Brain microvascular endothelial cell (primary cell): ENCODE measurements at regions not wholly inside any gene's neighbourhood (a gene's known extent, or its start where the extent isn't known, plus 50 kb on each side); places are given as distances from the start of the nearest gene placed in this dataset.

Source experiments
- DNase-seq: peaks from one replicate; pipeline ENCODE4 v3.0.0-alpha.2; 2020
- H3K27ac ChIP-seq: fragments of 250-450 bp; sonication (Bioruptor Pico); 2 replicates; pipeline ENCODE4 v1.5.1; 2020; ENCODE audit warnings: mild to moderate bottlenecking, moderate library complexity
- H3K27me3 ChIP-seq: fragments of 250-450 bp; sonication (Bioruptor Pico); replicated peaks from 2 replicates; pipeline ENCODE4 v1.5.1; 2020; ENCODE audit warnings: mild to moderate bottlenecking
- H3K36me3 ChIP-seq: fragments of 250-450 bp; sonication (Bioruptor Pico); replicated peaks from 2 replicates; pipeline ENCODE4 v1.5.1; 2020; ENCODE audit warnings: mild to moderate bottlenecking
- H3K4me3 ChIP-seq: 2 replicates; pipeline ENCODE4 v1.5.1; 2011; ENCODE audit warnings: low read depth, mild to moderate bottlenecking, control low read depth, low read length, moderate library complexity
- in situ Hi-C: cut with HindIII; loops from 2 replicates; pipeline ENCODE4 v1.10.0; 2017; ENCODE audit warnings: low sequenced_read_pairs, low pct_ligation_motif_present
- TF ChIP-seq, protein P1 (sequence below): IDR thresholded peaks from 2 replicates; pipeline ENCODE4 v1.5.1; 2011; ENCODE audit warnings: low read depth, mild to moderate bottlenecking, moderate library complexity, low read length, control low read depth, inconsistent platforms; ENCODE audit errors: missing control alignments

DNA sequence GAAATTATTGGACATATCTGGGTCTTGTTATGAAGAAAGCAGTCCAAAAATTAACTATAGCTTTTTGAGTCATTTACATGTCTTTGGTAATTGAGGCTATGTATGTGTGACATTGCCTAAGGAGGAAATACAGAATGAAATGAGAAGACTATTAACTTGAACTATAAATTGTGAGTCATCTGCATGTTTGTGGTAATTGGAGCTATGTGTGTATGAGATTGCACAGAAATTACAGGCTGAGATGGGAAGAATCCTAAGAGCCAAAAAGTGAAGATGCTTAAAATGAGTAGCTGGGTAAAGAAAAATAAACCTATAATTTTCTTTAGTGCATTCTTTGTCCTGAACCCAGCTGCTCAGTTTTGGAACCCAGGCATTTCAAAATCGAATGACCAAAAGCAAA is 747.6 kb upstream of the EDIL3 start:
- TF ChIP-seq, protein P1, sequence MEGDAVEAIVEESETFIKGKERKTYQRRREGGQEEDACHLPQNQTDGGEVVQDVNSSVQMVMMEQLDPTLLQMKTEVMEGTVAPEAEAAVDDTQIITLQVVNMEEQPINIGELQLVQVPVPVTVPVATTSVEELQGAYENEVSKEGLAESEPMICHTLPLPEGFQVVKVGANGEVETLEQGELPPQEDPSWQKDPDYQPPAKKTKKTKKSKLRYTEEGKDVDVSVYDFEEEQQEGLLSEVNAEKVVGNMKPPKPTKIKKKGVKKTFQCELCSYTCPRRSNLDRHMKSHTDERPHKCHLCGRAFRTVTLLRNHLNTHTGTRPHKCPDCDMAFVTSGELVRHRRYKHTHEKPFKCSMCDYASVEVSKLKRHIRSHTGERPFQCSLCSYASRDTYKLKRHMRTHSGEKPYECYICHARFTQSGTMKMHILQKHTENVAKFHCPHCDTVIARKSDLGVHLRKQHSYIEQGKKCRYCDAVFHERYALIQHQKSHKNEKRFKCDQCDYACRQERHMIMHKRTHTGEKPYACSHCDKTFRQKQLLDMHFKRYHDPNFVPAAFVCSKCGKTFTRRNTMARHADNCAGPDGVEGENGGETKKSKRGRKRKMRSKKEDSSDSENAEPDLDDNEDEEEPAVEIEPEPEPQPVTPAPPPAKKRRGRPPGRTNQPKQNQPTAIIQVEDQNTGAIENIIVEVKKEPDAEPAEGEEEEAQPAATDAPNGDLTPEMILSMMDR: no peak
- H3K27me3 ChIP-seq: no peaks in the 10 kb centered on the region
- H3K27ac ChIP-seq: no peak overlapping the region
- DNase-seq: no peak
- no peaks in the 10 kb centered on the region for H3K36me3 ChIP-seq
- no peak overlapping the region for H3K4me3 ChIP-seq
- in situ Hi-C loops: no loop called here

DNA sequence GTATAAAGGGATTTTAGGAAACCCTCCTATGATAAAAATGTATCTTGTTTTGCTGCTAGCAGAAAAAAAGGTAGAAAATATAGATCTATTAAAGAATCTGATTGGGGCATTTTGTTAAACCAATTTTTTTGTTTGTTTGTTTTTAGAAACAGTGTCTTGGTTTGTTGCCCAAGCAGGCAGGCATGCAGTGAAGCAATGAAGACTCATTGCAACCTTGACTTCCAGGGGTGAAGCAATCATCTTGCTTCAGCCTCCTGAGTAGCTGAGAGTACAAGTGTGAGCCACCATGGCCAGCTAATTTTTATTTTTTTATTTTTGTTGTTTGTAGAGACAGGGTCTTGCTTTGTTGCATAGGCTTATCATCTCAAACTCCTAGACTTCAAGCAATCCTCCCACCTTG is 755.8 kb upstream of the EDIL3 start:
- TF ChIP-seq, protein P1: no peak
- Histone ChIP-seq H3K36me3 (no peaks in the 10 kb centered on the region), H3K4me3 (no peak overlapping the region), H3K27me3 (no peaks in the 10 kb centered on the region), H3K27ac (no peak overlapping the region)
- in situ Hi-C loops: no loop called here
- DNase-seq: no peak

DNA sequence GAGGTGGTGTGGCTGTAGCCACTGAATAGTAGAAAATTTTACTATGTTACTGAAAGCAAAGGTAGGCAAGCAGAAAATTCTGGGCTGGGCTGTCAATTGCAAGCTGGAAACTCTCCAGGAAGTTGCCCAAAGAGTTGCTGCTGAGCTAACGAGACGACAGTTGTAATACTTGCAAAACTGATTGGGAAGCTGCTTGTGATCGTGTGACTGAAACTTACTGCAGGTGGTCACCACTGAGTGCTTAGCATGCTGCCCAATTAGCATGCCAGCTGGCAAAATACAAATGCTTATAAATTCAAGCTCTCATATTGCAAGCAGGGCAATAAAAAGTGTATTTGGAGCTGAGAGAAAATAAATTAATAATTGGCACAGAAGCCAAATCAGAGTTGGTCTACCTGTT is 758.5 kb upstream of the EDIL3 start:
- TF ChIP-seq, protein P1: no peak
- Histone ChIP-seq H3K27me3 (no peaks in the 10 kb centered on the region), H3K36me3 (no peaks in the 10 kb centered on the region), H3K4me3 (no peak overlapping the region), H3K27ac (no peak overlapping the region)
- no peak for DNase-seq
- in situ Hi-C loops: no loop called here

DNA sequence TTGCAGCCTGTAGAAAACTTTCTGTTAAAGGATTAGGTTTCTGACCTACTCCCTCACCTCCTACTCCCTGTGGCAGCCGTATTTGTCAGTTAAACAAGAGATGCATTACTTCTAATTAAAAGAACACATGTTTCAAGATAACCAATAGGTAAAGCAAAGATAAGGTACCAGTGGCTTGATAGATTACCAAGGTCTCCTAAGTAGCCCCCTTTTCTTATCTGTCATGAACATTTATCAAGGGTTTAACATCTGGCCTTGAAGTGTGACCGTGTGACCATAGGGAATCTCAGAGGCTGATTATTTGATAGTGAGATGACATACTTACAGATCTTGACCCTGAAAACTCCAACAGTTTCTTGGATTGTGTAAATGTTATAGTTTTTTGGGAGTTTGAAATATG is 764.0 kb upstream of the EDIL3 start:
- no peaks in the 10 kb centered on the region for H3K27me3 ChIP-seq
- no peak overlapping the region for H3K27ac ChIP-seq
- H3K4me3 ChIP-seq: no peak overlapping the region
- TF ChIP-seq, protein P1: no peak
- no peaks in the 10 kb centered on the region for H3K36me3 ChIP-seq
- in situ Hi-C loops: no loop called here
- DNase-seq: no peak

DNA sequence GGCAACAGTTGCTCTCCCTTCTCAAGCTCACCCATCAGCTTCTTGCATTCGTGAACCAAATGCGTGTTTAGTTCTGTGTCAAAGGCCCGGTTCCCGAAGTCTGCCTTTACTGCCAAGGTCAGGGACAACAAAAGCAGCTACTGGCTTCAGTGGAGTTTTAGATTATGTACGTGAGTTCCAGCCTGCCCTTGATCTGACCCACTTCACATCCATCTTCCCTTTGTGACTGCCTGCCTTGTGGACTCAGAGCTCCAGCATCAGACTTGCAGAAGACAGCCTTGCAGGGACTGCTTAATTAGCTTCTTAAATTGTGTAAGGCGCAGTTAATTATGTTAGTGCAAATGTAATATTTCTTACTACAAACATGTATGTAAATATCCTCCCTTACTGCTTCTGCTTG is 774.7 kb upstream of the EDIL3 start:
- DNase-seq: no peak
- Histone ChIP-seq H3K36me3 (no peaks in the 10 kb centered on the region), H3K27ac (no peak overlapping the region), H3K4me3 (no peak overlapping the region), H3K27me3 (no peaks in the 10 kb centered on the region)
- in situ Hi-C loops: no loop called here
- TF ChIP-seq, protein P1: no peak

DNA sequence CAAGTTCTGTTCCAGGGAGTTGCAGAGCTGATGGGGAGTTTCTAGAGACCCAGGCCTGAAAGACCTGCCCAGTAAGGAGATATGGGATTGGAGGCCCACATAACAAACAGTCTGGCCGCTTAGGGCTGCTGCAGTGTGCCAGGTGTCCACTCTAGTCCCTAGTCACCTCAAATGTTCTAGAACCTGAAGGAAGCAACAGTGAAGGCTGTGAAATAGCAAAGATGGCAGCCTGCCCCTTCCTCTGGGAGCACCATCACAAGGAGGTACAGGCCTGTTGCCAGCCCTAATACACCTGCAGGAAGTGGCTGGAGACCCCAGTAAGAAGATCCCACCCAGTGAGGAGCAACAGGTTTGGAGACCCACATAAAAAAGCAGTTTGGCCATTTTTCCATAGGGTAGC is 783.8 kb upstream of the EDIL3 start:
- Histone ChIP-seq H3K4me3 (no peak overlapping the region), H3K27ac (no peak overlapping the region), H3K27me3 (no peaks in the 10 kb centered on the region), H3K36me3 (no peaks in the 10 kb centered on the region)
- no peak for DNase-seq
- TF ChIP-seq, protein P1: no peak
- in situ Hi-C loops: no loop called here
